ENCODE measurements at regions not wholly inside any gene's neighbourhood (a gene's known extent, or its start where the extent isn't known, plus 50 kb on each side); places are given as distances from the start of the nearest gene placed in this dataset.

GRCh38 chr1:60421965-60422364, 348.4 kb upstream of the C1orf87 start:
- no peak overlapping the region for H2BK12ac ChIP-seq (ENCODE audit: low read depth, low read length)
- H3K79me1 ChIP-seq (ENCODE audit: low read depth, low read length), result no peaks in the 10 kb centered on the region
- H3K27me3 ChIP-seq (replicated peaks in 1 of 4; ENCODE audit: control insufficient read depth in 3 of 4, extremely low read depth in 1 of 4, insufficient read depth in 3 of 4, low read length in 3 of 4), result no peaks in the 10 kb centered on the region
- no peak overlapping the region for H2AFZ ChIP-seq (ENCODE audit: low read length)
- H3K4me1 ChIP-seq (replicated peaks in 1 of 4; ENCODE audit: control insufficient read depth in 3 of 4, insufficient read depth in 4 of 4, low read length in 3 of 4), result no peaks in the 10 kb centered on the region
- no peaks in the 10 kb centered on the region for H3K23me2 ChIP-seq (ENCODE audit: low read depth, low read length)
- H3K9ac ChIP-seq (replicated peaks in 1 of 4; ENCODE audit: extremely low read depth in 1 of 4, low read depth in 3 of 4, low read length in 3 of 4), result no peak overlapping the region
- H3K79me2 ChIP-seq (ENCODE audit: control insufficient read depth in 1 of 2, insufficient read depth in 2 of 2, low read length in 2 of 2), result no peaks in the 10 kb centered on the region
- H2BK5ac ChIP-seq (ENCODE audit: low read depth, low read length), result no peak overlapping the region
- no peak overlapping the region for H4K91ac ChIP-seq (replicated peaks; ENCODE audit: insufficient read length, low read length)
- no peak overlapping the region for H3K56ac ChIP-seq (replicated peaks; ENCODE audit: insufficient read length, low read depth, low read length)
- DNase-seq (ENCODE audit: low read depth in 1 of 2, low spot score in 2 of 2), result no peak
- no peak overlapping the region for H3K23ac ChIP-seq (ENCODE audit: insufficient read length)
- CTCF ChIA-PET (ENCODE audit: partially characterized antibody), result interaction anchor here (0.8 kb wide), 2 partner anchors 10 to 25 kb away, joined by 4 read pairs; no protein-coding TSS in a partner anchor
- H3K14ac ChIP-seq (ENCODE audit: insufficient read length), result no peak overlapping the region
- H4K20me1 ChIP-seq (replicated peaks in 1 of 2; ENCODE audit: control insufficient read depth in 1 of 2, insufficient read depth in 2 of 2, low read length in 2 of 2), result no peaks in the 10 kb centered on the region
- H3K4me2 ChIP-seq (ENCODE audit: insufficient read depth in 1 of 2, low read depth in 2 of 2, low read length in 2 of 2), result no peak overlapping the region
- no peak overlapping the region for H2BK120ac ChIP-seq (replicated peaks; ENCODE audit: low read depth, low read length)
- WGBS, 2 experiments (ENCODE audit: extremely low coverage in 1 of 2, insufficient coverage in 1 of 2, insufficient read length in 1 of 2, insufficient replicate concordance in 2 of 2, low coverage in 1 of 2, low lambda C conversion rate in 2 of 2, missing lambda C conversion rate in 1 of 2), result 89% methylated on average over 4 of the region's 4 CpGs; no CpG with 5 or more reads in 1 of the 2 experiments
- no peaks in the 10 kb centered on the region; a peak in 1 of 4 replicates for H3K9me3 ChIP-seq (ENCODE audit: insufficient read depth in 2 of 2, low read depth in 1 of 2, low read length in 1 of 2)
- H4K5ac ChIP-seq (ENCODE audit: insufficient read length, low read depth, low read length), result no peak overlapping the region
- no peak overlapping the region for H3K4ac ChIP-seq (replicated peaks; ENCODE audit: insufficient read length, low read depth, low read length)
- no peaks in the 10 kb centered on the region for H3K36me3 ChIP-seq (ENCODE audit: control insufficient read depth in 2 of 4, insufficient read depth in 4 of 4, low read length in 3 of 4)
- H2AK5ac ChIP-seq (ENCODE audit: low read depth, low read length), result no peak overlapping the region
- no peak overlapping the region for H3K18ac ChIP-seq (ENCODE audit: extremely low read depth, low read length)
- no peak overlapping the region for H3K27ac ChIP-seq (ENCODE audit: low read depth, low read length)
- H4K8ac ChIP-seq (ENCODE audit: extremely low read depth, insufficient read depth, low read length), result no peak overlapping the region
- no peak overlapping the region for H2BK15ac ChIP-seq (ENCODE audit: low read length)
- no peak overlapping the region for H2BK20ac ChIP-seq (ENCODE audit: low read length)
- POLR2A ChIA-PET (ENCODE audit: partially characterized antibody), result no interaction called here
- TF ChIP-seq E2F6 (IDR thresholded peaks at IDR 0.05), result no peak
- no peak for TF ChIP-seq YY1 (IDR thresholded peaks at IDR 0.05; ENCODE audit: low read depth, low read length)
- TF ChIP-seq ASH2L (IDR thresholded peaks at IDR 0.05; ENCODE audit: low read length), result no peak
- no peak for TF ChIP-seq CTCF (IDR thresholded peaks at IDR 0.05; ENCODE audit: control extremely low read depth in 1 of 3, insufficient read depth in 1 of 3, low read depth in 1 of 3, low read length in 3 of 3)
- no peak for TF ChIP-seq SIN3A (conservative IDR thresholded peaks at IDR 0.05 in 1 of 2, IDR thresholded peaks at IDR 0.05 in 1 of 2; ENCODE audit: low read depth in 1 of 2, low read length in 2 of 2)
- no peak for TF ChIP-seq GTF2F1 (IDR thresholded peaks at IDR 0.05; ENCODE audit: borderline replicate concordance, low read depth, low read length)
- TF ChIP-seq SIX5 (IDR thresholded peaks at IDR 0.05; ENCODE audit: low read depth, low read length), result no peak
- FAIRE-seq, result no peak
- H3K4me3 ChIP-seq (ENCODE audit: extremely low read depth in 1 of 4, insufficient read depth in 2 of 4, low read depth in 3 of 4, low read length in 4 of 4), result no peak overlapping the region
